Hepatocyte (in vitro differentiated cells): ENCODE measurements at regions not wholly inside any gene's neighbourhood (a gene's known extent, or its start where the extent isn't known, plus 50 kb on each side); places are given as distances from the start of the nearest gene placed in this dataset.

Experiments
- DNase-seq: peaks from one replicate; pipeline ENCODE4 v3.0.0-alpha.2; 2016; ENCODE audit warnings: low spot score
- H2AFZ ChIP-seq: fragments of 200-600 bp; sonication (generic); 2 replicates; pipeline ENCODE4 v1.6.0; 2016; ENCODE audit warnings: antibody characterized with exemption, mild to moderate bottlenecking
- H3K27ac ChIP-seq: fragments of 200-600 bp; sonication (generic); 2 replicates; pipeline ENCODE4 v1.5.1; 2016; ENCODE audit warnings: mild to moderate bottlenecking
- H3K27me3 ChIP-seq: fragments of 200-600 bp; sonication (generic); 2 replicates; pipeline ENCODE4 v1.6.1; 2016
- H3K36me3 ChIP-seq: fragments of 200-600 bp; sonication (generic); replicated peaks from 2 replicates; pipeline ENCODE4 v1.5.1; 2016; ENCODE audit warnings: low read depth; ENCODE audit not compliant: insufficient read depth
- H3K4me1 ChIP-seq: fragments of 200-600 bp; sonication (generic); 2 replicates; pipeline ENCODE4 v1.5.1; 2016; ENCODE audit warnings: mild to moderate bottlenecking, moderate library complexity; ENCODE audit not compliant: insufficient read depth
- H3K4me2 ChIP-seq: fragments of 200-600 bp; sonication (generic); 2 replicates; pipeline ENCODE4 v1.6.0; 2016
- H3K4me3 ChIP-seq: fragments of 200-600 bp; sonication (generic); 2 replicates; pipeline ENCODE4 v1.5.1; 2016; ENCODE audit warnings: mild to moderate bottlenecking
- H3K79me2 ChIP-seq: fragments of 200-600 bp; sonication (generic); 2 replicates; pipeline ENCODE4 v1.6.0; 2017; ENCODE audit warnings: mild to moderate bottlenecking
- H3K9me2 ChIP-seq: fragments of 200-600 bp; sonication (generic); replicated peaks from 2 replicates; pipeline ENCODE4 v1.6.0; 2017; ENCODE audit warnings: mild to moderate bottlenecking; ENCODE audit not compliant: insufficient read depth
- H3K9me3 ChIP-seq: fragments of 200-600 bp; sonication (generic); 2 replicates; pipeline ENCODE4 v1.5.1; 2016; ENCODE audit warnings: low read depth, mild to moderate bottlenecking
- H4K20me1 ChIP-seq: fragments of 200-600 bp; sonication (generic); 2 replicates; pipeline ENCODE4 v1.6.0; 2016; ENCODE audit warnings: mild to moderate bottlenecking; ENCODE audit not compliant: insufficient read depth, poor library complexity, severe bottlenecking
- CTCF ChIP-seq: fragments of 200-600 bp; sonication (generic); IDR thresholded peaks from 2 replicates; pipeline ENCODE4 v1.5.1; 2016; ENCODE audit warnings: antibody characterized with exemption, mild to moderate bottlenecking; ENCODE audit not compliant: poor library complexity
- EZH2 ChIP-seq: fragments of 200-600 bp; sonication (generic); IDR thresholded peaks from 2 replicates; pipeline ENCODE4 v1.6.1; 2016; ENCODE audit warnings: antibody characterized with exemption, mild to moderate bottlenecking, borderline replicate concordance
- EZH2phosphoT487 ChIP-seq: fragments of 200-600 bp; sonication (generic); IDR thresholded peaks from one replicate; pipeline ENCODE4 v1.6.1; 2018; ENCODE audit warnings: antibody characterized with exemption, mild to moderate bottlenecking, low read depth, moderate library complexity; ENCODE audit not compliant: unreplicated experiment, severe bottlenecking
- WGBS: methylation state at CpG from one replicate; pipeline ENCODE4 v1.1.6; 2016; ENCODE audit warnings: low lambda C conversion rate; ENCODE audit errors: missing lambda C conversion rate; 5-methylcytosine and 5-hydroxymethylcytosine counted together

- Histone ChIP-seq H4K20me1 (no peaks in the 10 kb centered on the region), H3K9me3 (no peaks in the 10 kb centered on the region), H3K4me3 (no peak overlapping the region), H3K4me2 (no peak overlapping the region), H3K27ac (no peak overlapping the region), H3K27me3 (no peaks in the 10 kb centered on the region), H3K4me1 (peaks cover 15% of the 10 kb centered on the region), H3K36me3 (no peaks in the 10 kb centered on the region), H2AFZ (no peak overlapping the region), H3K9me2 (no peaks in the 10 kb centered on the region), H3K79me2 (no peaks in the 10 kb centered on the region)
- WGBS = 73% methylated on average over 1 of the region's 1 CpG
- no peak for TF ChIP-seq EZH2
- TF ChIP-seq EZH2phosphoT487 = no peak
- no peak for TF ChIP-seq CTCF
- DNase-seq = no peak
Observed at GRCh38 chr1:96964761-96965160, 243.2 kb downstream of the PTBP2 start.

GRCh38 chr1:96966536-96967138 lies 245.1 kb downstream of the PTBP2 start:
- no peaks in the 10 kb centered on the region for H3K9me3 ChIP-seq
- H3K4me3 ChIP-seq = no peak overlapping the region
- H2AFZ ChIP-seq = no peak overlapping the region
- no peaks in the 10 kb centered on the region for H3K79me2 ChIP-seq
- peak overlapping the region; percentile 49 for H3K4me2 ChIP-seq
- H3K36me3 ChIP-seq = no peaks in the 10 kb centered on the region
- peaks cover 15% of the 10 kb centered on the region for H3K4me1 ChIP-seq
- H3K27me3 ChIP-seq = no peaks in the 10 kb centered on the region
- H3K27ac ChIP-seq = no peak overlapping the region
- peak; percentile 80 for DNase-seq
- 61% methylated on average over 15 of the region's 15 CpGs for WGBS
- peak; percentile 96 for TF ChIP-seq CTCF
- TF ChIP-seq EZH2phosphoT487 = no peak
- TF ChIP-seq EZH2 = no peak
- no peaks in the 10 kb centered on the region for H3K9me2 ChIP-seq
- no peaks in the 10 kb centered on the region for H4K20me1 ChIP-seq

- Histone ChIP-seq H3K27ac (no peak overlapping the region), H3K9me3 (no peaks in the 10 kb centered on the region), H4K20me1 (no peaks in the 10 kb centered on the region), H3K9me2 (no peaks in the 10 kb centered on the region), H3K4me1 (peaks cover 15% of the 10 kb centered on the region), H2AFZ (peak overlapping the region; percentile 13), H3K4me3 (no peak overlapping the region), H3K4me2 (peak overlapping the region; percentile 57), H3K36me3 (no peaks in the 10 kb centered on the region), H3K27me3 (no peaks in the 10 kb centered on the region), H3K79me2 (no peaks in the 10 kb centered on the region)
- DNase-seq = no peak
- TF ChIP-seq EZH2 (no peak), CTCF (no peak), EZH2phosphoT487 (no peak)
- WGBS = 44% methylated on average over 8 of the region's 8 CpGs
Observed at GRCh38 chr1:96967311-96967710, 245.7 kb downstream of the PTBP2 start.

GRCh38 chr1:96968541-96968940 lies 247.0 kb downstream of the PTBP2 start:
- peaks cover 10% of the 10 kb centered on the region for H3K4me1 ChIP-seq
- TF ChIP-seq EZH2 = no peak
- TF ChIP-seq CTCF = no peak
- TF ChIP-seq EZH2phosphoT487 = no peak
- peak overlapping the region; percentile 17 for H3K4me2 ChIP-seq
- H3K27ac ChIP-seq = no peak overlapping the region
- no peak overlapping the region for H2AFZ ChIP-seq
- 61% methylated on average over 7 of the region's 7 CpGs for WGBS
- no peaks in the 10 kb centered on the region for H3K27me3 ChIP-seq
- no peaks in the 10 kb centered on the region for H3K9me2 ChIP-seq
- no peaks in the 10 kb centered on the region for H4K20me1 ChIP-seq
- no peak for DNase-seq
- no peaks in the 10 kb centered on the region for H3K79me2 ChIP-seq
- no peak overlapping the region for H3K4me3 ChIP-seq
- no peaks in the 10 kb centered on the region for H3K9me3 ChIP-seq
- no peaks in the 10 kb centered on the region for H3K36me3 ChIP-seq
